Spleen (tissue), 7 donors: ENCODE measurements at regions not wholly inside any gene's neighbourhood (a gene's known extent, or its start where the extent isn't known, plus 50 kb on each side); places are given as distances from the start of the nearest gene placed in this dataset.

Source experiments
- POLR2AphosphoS5 ChIP-seq, 3 donors: sonication (generic); formaldehyde crosslinking; IDR thresholded peaks; one replicate each; pipeline ENCODE4 v1.5.1; 2017; ENCODE audit warnings: antibody characterized with exemption in 3 of 3
- TF ChIP-seq, protein P1 (sequence below), 11 experiments: fragments of 200-600 bp in 7 of 11; fragments of 450-650 bp in 4 of 11; sonication (generic) in 4 of 11; IDR thresholded peaks in 8 of 11; conservative IDR thresholded peaks in 3 of 11; 1 replicate in 7 of 11; 2 replicates in 4 of 11; pipeline versions ENCODE4 v1.4.0 to v1.8.0; 2016 to 2021; ENCODE audit warnings: antibody characterized with exemption in 11 of 11, inconsistent platforms in 4 of 11, mild to moderate bottlenecking in 1 of 11
- donor health status: DM: no; HTN: no; CAD: no; lungs with moderate emphysema.
- donor health status: DM: no; HTN: no; CAD: no.
- donor health status: DM: no; HTN: no; CAD: no.

DNA sequence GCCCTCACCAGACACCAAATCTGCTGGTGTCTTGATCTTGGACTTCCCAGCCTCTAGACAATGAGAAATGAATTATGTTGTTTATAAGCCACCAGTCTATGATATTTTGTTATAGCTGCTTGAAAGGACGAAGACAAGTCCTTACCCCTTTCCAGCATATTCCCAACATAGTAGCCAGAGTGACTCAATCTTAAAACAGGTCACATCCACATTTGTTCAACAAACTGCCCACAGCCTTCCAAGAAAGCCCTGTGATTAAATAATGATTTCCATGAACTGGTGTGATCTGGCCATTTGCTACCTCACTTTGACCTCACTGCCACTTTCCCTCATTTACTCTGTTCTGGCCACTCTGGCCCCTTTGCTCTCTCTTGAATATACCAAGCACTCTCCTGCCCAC is 193.7 kb upstream of the CFAP20DC start:
- TF ChIP-seq POLR2AphosphoS5 (IDR thresholded peaks at IDR 0.05): no peak
- TF ChIP-seq, protein P1, sequence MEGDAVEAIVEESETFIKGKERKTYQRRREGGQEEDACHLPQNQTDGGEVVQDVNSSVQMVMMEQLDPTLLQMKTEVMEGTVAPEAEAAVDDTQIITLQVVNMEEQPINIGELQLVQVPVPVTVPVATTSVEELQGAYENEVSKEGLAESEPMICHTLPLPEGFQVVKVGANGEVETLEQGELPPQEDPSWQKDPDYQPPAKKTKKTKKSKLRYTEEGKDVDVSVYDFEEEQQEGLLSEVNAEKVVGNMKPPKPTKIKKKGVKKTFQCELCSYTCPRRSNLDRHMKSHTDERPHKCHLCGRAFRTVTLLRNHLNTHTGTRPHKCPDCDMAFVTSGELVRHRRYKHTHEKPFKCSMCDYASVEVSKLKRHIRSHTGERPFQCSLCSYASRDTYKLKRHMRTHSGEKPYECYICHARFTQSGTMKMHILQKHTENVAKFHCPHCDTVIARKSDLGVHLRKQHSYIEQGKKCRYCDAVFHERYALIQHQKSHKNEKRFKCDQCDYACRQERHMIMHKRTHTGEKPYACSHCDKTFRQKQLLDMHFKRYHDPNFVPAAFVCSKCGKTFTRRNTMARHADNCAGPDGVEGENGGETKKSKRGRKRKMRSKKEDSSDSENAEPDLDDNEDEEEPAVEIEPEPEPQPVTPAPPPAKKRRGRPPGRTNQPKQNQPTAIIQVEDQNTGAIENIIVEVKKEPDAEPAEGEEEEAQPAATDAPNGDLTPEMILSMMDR (IDR thresholded peaks at IDR 0.05 in 8 of 11, conservative IDR thresholded peaks at IDR 0.05 in 3 of 11): no peak
